ENCODE measurements at regions not wholly inside any gene's neighbourhood (a gene's known extent, or its start where the extent isn't known, plus 50 kb on each side); places are given as distances from the start of the nearest gene placed in this dataset.
A peak's percentile ranks its signal among the peaks of the same experiment; 100 is the strongest.

GRCh38 chr7:131094685-131095084, 233.0 kb upstream of the MKLN1 start:
- DNase-seq, result no peak

- DNase-seq, result no peak
Measured at GRCh38 chr7:131095346-131095745, 232.3 kb upstream of the MKLN1 start.

DNA sequence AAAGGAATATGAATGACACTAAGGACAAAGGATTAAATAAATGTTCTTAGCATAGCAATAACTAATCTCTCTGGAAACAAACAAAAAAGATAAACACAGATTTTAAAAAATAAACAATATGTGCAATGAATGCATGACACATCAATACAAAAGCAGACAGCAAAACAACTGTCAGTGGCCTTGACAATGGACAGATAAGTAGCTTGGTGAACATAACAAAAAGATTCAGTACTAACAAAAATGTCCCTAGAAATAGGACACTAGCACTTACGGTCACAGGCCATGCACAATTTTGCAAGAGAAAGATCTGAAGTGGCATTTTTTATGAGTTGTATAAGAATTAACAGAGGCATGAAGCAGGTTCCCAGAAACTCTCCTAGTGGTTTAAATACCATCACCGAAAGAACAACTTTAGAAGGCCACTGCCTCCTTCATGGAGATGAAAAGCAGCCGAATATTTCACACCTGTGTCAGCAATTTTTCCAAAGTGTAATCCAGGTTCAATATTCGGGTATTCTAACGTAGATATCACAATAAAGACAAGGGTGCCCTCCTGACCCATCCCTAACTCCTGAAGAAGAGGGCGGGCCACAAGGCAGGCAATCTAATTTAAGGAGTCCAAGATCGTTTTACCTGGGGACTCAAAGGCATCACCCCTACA, 231.3 kb upstream of the MKLN1 start:
- no peak for DNase-seq

- DNase-seq, result no peak
Measured at GRCh38 chr7:131097662-131098376, 229.9 kb upstream of the MKLN1 start.

DNA sequence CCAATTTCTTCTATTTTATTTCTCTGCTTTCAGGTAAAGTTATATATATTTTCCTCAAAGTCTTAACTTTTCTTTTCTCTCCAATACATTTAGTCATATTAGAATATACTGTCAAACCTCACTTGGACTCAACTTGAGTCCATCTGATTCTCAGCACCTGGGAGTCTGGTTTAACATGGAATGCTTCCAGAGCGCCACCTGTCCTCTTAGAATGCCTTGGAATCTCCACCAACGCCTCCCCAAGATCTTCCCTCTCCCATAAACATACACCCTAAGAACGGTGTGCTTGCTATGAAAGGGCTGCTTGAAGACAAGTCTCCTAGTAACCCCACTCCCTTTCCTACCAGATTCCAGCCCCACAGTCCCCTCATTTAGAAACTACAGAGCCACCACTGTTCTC, 229.1 kb upstream of the MKLN1 start:
- no peak for DNase-seq

GRCh38 chr7:131100357-131101054, 227.2 kb upstream of the MKLN1 start:
- no peak for DNase-seq

DNA sequence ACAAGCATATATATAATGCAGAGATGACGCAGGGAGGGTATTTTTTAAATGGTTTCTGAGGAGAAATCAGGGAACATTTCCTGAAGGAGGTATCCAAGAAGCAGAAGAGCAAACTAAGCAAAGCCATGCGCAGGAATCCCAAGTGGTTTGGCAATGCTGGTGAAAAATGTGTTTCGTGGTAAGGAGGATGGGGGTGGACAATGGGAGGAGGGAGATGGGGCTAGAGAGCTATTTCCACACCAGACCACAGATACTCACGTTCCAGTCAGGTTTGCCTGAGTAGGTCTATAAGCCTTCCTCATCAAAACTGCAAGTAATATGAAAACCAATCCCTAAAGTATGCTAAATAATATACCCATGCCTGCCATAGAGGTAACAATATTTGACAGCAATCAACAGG, 223.7 kb upstream of the MKLN1 start:
- no peak for DNase-seq

GRCh38 chr7:131104596-131105293, 222.9 kb upstream of the MKLN1 start:
- DNase-seq, result no peak

- no peak for DNase-seq
Measured at GRCh38 chr7:131105294-131105798, 222.3 kb upstream of the MKLN1 start.

DNA sequence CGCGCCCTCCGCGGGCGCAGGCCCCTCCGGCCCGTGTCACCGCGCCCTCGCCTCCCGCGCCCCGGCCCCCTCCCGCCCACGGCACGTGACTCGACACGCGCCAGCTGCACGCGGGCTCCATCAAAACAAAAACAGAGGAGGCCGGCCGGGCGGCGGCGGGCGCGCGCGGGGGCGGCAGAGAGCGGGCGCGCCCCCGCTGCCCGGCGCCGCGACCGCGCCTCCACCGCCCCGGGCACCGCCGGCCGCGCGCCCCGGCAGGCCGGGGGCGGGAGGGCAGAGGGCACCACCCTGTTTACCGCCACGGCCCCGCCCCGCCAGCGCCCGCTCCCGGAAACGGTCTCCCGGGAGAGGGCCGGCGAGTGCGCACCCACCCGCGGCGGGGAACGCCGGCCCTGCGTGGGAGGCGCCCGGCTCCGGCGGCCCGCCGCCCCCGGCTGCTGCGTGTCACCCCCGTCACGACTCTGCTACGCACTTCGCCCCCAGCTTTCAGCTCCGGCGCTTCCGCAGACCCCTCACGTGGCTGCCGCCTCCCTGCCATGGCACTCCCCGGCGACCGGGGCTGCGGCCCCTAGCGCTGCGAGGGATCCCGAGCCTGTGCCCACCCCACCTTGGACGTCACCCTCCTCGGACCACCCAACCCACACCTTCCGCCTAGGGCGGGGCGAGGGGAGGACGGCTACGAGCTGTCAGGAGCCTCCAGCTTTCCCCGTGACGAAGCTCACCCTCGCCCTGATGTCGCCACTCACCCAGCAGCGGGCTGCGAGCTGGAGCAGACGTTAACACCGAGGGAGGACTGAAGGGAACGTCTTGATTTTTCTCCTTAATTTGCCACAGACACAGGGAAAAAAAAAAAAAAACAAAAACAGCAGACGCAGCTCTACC, 221.6 kb upstream of the MKLN1 start:
- DNase-seq, result peak; percentile 89

GRCh38 chr7:131106681-131107336, 220.9 kb upstream of the MKLN1 start:
- DNase-seq, result peak; percentile 76

DNA sequence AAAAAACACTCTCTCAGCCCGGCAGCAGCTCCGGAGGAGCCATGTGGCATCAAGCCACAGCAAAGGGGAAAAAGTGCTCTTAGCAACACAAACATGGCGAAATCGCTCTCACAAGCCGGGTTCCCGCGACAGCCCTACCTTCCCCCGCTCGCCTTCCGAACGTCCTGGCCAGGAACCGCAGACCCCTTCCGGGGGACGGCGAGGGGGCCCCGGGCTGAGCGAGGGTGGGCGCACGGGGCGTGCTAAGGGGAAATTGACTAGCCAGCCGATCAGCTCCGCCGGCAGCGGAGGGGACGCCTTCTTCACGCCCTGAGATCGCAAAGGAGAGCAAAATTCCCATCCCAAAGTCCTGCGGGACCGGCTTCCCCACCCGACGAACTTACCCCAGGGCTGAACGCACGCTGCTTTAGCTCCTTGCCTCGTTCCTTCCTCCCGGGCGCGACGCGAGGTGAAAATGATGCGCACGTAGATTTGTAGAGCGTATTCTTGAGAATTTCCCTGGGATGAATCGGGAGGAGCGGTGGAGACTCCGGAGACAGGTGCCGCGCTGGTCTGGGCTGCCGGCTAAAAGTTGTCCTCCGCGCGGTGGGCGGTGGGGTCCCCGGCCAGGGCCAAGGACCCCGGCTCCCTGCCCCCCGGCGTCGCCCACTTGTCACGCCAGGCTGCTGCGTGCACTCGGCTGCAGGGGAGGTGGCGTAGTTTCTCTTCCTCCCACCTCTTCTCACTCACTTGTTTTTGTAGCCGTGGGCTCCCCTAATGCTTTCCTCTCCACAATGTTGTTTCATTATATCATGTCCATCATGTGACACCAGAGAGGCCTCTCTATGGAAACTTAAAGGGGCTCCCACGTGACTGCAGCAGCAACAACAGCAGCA, 220.1 kb upstream of the MKLN1 start:
- DNase-seq, result peak; percentile 82

DNA sequence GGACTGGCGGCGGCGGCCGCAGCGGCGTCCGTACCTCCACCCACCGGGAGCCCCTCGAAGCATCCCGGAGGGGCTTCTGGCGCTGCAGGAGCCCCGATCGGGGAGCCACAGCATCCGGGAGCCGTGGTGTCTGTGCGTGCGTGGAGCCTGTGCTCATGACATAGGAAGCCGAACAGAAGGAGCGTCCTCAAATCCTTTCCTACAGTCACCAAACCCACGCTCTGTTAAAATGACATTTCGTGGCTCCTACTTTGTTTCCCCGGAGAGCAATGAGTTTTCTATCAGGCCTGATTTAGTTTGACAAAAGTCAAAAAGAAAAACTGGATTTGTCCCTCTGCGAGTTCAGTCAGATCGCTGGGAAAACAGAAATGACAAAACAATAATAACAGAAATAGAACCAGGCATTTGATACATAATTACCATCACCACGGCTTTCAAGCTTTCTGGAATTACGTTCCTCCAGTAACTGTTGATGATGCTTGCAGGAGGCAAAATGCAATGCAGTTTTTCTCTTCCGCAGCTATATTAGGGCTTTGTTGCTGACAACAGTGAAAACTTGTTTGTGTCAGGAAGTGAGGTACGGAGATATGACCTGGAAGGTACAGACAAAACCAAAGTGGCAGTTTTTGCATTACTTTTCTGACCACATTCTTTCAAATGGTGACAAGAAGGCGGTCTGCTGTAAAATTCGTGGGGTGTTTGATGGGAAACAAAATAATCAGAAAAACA, 219.3 kb upstream of the MKLN1 start:
- peak; percentile 81 for DNase-seq

GRCh38 chr7:131109011-131109758, 218.5 kb upstream of the MKLN1 start:
- no peak for DNase-seq

DNA sequence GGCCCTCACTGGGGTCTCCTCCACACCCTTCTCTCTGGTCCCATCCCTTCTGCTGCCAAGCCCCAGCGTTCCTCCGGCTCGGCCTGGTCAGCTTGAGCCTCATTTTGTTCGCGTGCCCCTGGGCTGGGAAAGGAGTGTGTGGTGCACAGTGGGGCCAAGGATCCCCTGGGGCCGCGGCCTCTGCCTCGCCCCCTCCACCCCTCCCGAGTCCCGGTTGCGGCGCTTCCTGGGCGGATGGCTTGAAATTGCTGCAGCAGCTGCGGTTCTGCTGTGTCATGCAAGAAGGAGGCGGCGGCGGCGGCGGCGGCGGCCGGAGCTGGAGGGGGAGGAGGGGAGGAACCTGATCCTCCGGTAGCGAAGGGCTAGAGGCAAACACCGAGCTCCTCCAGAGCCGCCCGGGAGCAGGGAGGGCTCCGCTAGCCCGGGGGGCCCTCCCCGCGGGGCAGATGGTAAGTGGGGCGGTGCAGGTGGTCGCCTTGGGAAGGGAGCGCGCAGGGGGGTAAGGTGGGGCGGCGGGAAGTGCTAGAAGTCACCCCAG, 217.8 kb upstream of the MKLN1 start:
- peak; percentile 86 for DNase-seq

DNA sequence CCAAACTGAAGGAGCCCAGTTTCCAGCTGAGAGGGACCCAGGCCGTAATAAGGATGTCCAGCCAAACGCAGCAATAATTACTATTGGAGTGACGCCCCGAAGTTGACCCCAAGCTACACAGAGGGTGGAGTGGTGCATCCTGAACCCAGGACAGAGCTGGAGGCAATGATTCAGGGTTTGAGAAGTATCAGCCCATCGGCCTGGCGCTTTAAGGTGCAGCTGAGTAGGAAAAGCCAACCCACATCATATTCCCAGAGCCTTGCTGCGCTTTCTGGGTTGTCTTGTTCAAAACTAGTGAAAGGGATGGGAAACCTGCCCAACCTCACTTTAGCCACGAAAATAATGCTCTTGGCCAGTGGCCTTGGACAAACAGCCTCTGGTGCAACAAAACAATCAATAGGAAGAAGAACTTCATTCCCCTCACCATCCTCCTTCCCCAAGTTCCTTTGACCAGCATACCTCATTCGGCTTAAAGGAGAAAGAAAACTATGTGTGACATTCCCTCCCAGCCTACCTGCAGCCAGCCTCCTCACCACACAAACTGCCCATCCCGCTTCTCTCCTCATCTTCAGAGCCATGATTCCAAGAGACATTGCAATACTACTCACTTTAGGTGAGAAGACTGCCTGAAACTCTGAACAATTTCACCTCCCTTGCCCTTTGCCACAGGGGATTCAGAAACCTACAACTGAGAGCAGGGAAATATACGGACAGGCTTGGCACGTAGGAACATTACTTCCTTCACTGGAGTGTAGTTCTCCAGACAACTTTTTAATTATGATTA, 217.2 kb upstream of the MKLN1 start:
- DNase-seq, result no peak

- no peak for DNase-seq
Measured at GRCh38 chr7:131111081-131111576, 216.5 kb upstream of the MKLN1 start.

- no peak for DNase-seq
Measured at GRCh38 chr7:131111792-131112191, 215.9 kb upstream of the MKLN1 start.
